ENCODE measurements at regions not wholly inside any gene's neighbourhood (a gene's known extent, or its start where the extent isn't known, plus 50 kb on each side); places are given as distances from the start of the nearest gene placed in this dataset.

DNA sequence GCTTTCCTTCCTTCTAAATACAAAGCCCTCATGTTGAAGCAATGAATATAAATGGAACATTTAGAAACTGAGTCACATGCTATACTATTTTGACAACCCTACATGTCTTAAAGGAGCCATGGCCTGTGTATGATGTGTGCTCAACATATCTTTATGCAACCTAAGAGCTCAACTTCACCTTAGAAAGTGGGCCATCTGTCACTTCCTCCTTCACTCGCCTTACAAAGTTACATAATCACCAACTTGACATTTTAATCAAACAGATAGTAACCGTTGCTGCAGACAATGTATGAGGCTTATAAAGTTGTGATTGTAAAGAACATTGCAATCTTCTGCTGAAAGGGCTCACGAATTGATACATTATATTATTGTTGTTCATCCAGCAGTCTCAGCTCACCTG is 163.6 kb downstream of the SERPINI1 start:
- ATAC-seq (ENCODE audit: low read depth) = no peak
- Histone ChIP-seq H2AK5ac (ENCODE audit: low read depth, low read length) (no peak overlapping the region), H3K23ac (ENCODE audit: low read depth, low read length) (no peak overlapping the region), H4K91ac (ENCODE audit: insufficient read depth, low read depth, low read length) (no peak overlapping the region), H3K9ac (ENCODE audit: low read depth, low read length) (no peak overlapping the region), H2AFZ (replicated peaks; ENCODE audit: low read length, poor library complexity) (no peak overlapping the region), H3K27me3 (ENCODE audit: control insufficient read depth, insufficient read depth, low read length) (no peaks in the 10 kb centered on the region), H3K18ac (ENCODE audit: low read depth, low read length) (no peak overlapping the region), H3K4ac (ENCODE audit: low read depth, low read length) (no peak overlapping the region), H3K27ac (ENCODE audit: insufficient read depth, low read length) (no peak overlapping the region), H3K79me1 (ENCODE audit: low read depth in 1 of 2, low read length in 2 of 2) (no peaks in the 10 kb centered on the region), H4K5ac (ENCODE audit: low read depth, low read length) (no peak overlapping the region), H3K36me3 (ENCODE audit: control insufficient read depth, insufficient read depth, low read length) (no peaks in the 10 kb centered on the region), H3K9me3 (ENCODE audit: control insufficient read depth, insufficient read depth, low read length) (no peaks in the 10 kb centered on the region), H2AK9ac (replicated peaks; ENCODE audit: low read depth, low read length, poor library complexity) (no peak overlapping the region), H3K14ac (replicated peaks; ENCODE audit: low read depth, low read length) (no peak overlapping the region), H3K4me3 (ENCODE audit: insufficient read depth, low read depth, low read length) (no peak overlapping the region), H2BK5ac (ENCODE audit: low read depth, low read length, poor library complexity, severe bottlenecking) (no peak overlapping the region), H2BK120ac (ENCODE audit: low read depth, low read length) (no peak overlapping the region), H2BK15ac (ENCODE audit: low read depth, low read length) (no peak overlapping the region), H3K4me2 (ENCODE audit: low read depth, low read length) (no peak overlapping the region), H3K9me1 (ENCODE audit: insufficient read depth, low read length) (no peaks in the 10 kb centered on the region), H3K4me1 (ENCODE audit: control insufficient read depth, insufficient read depth, low read length) (no peaks in the 10 kb centered on the region), H2BK20ac (ENCODE audit: low read depth, low read length) (no peak overlapping the region), H4K20me1 (ENCODE audit: insufficient read depth, low read length) (no peaks in the 10 kb centered on the region), H3K56ac (ENCODE audit: extremely low read depth, insufficient read depth, low read length) (no peak overlapping the region), H4K8ac (ENCODE audit: low read depth in 2 of 2, low read length in 2 of 2) (no peak overlapping the region)
- in situ Hi-C loops (cut with MboI; ENCODE audit: low sequenced_read_pairs) = no loop called here
- CTCF ChIA-PET = no interaction called here
- intact Hi-C loops (cut with micrococcal nuclease) = no loop called here
- no peak for DNase-seq
- TF ChIP-seq RCOR1 (IDR thresholded peaks at IDR 0.05; ENCODE audit: insufficient replicate concordance, low read length) (no peak), RAD21 (IDR thresholded peaks at IDR 0.05; ENCODE audit: low read length) (no peak), RFX5 (IDR thresholded peaks at IDR 0.05; ENCODE audit: low read depth, low read length) (no peak), NFE2L2 (IDR thresholded peaks at IDR 0.05; ENCODE audit: low read depth, low read length) (no peak), MAFK (IDR thresholded peaks at IDR 0.05; ENCODE audit: low read depth, low read length) (no peak), BHLHE40 (IDR thresholded peaks at IDR 0.05; ENCODE audit: low read depth, low read length) (no peak), POLR2A (IDR thresholded peaks at IDR 0.05; ENCODE audit: low read depth, low read length) (no peak), CHD1 (IDR thresholded peaks at IDR 0.05; ENCODE audit: low read depth, low read length) (no peak), MAZ (IDR thresholded peaks at IDR 0.05; ENCODE audit: borderline replicate concordance, low read depth, low read length) (no peak), SMC3 (IDR thresholded peaks at IDR 0.05; ENCODE audit: low read depth, low read length) (no peak), FOS (IDR thresholded peaks at IDR 0.05; ENCODE audit: low read depth, low read length) (no peak)
- TF ChIP-seq, protein P1, sequence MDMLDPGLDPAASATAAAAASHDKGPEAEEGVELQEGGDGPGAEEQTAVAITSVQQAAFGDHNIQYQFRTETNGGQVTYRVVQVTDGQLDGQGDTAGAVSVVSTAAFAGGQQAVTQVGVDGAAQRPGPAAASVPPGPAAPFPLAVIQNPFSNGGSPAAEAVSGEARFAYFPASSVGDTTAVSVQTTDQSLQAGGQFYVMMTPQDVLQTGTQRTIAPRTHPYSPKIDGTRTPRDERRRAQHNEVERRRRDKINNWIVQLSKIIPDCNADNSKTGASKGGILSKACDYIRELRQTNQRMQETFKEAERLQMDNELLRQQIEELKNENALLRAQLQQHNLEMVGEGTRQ (IDR thresholded peaks at IDR 0.05; ENCODE audit: low read depth, low read length) = no peak
- TF ChIP-seq, protein P2, sequence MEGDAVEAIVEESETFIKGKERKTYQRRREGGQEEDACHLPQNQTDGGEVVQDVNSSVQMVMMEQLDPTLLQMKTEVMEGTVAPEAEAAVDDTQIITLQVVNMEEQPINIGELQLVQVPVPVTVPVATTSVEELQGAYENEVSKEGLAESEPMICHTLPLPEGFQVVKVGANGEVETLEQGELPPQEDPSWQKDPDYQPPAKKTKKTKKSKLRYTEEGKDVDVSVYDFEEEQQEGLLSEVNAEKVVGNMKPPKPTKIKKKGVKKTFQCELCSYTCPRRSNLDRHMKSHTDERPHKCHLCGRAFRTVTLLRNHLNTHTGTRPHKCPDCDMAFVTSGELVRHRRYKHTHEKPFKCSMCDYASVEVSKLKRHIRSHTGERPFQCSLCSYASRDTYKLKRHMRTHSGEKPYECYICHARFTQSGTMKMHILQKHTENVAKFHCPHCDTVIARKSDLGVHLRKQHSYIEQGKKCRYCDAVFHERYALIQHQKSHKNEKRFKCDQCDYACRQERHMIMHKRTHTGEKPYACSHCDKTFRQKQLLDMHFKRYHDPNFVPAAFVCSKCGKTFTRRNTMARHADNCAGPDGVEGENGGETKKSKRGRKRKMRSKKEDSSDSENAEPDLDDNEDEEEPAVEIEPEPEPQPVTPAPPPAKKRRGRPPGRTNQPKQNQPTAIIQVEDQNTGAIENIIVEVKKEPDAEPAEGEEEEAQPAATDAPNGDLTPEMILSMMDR (conservative IDR thresholded peaks at IDR 0.05; ENCODE audit: low read depth, low read length) = no peak
- dilution Hi-C loops (cut with HindIII; ENCODE audit: low sequenced_read_pairs, unreplicated experiment) = no loop called here
- no TSS peak for BruUV-seq (replicated peaks)
- POLR2A ChIA-PET (ENCODE audit: unreplicated experiment) = no interaction called here
- WGBS, 2 experiments (ENCODE audit: extremely low coverage in 2 of 2, insufficient read length in 1 of 2) = no CpG with 5 or more reads among the region's 3 CpGs

Data from IMR-90 (cell line).